K562 (cell line): ENCODE measurements at regions not wholly inside any gene's neighbourhood (a gene's known extent, or its start where the extent isn't known, plus 50 kb on each side); places are given as distances from the start of the nearest gene placed in this dataset.
A peak's percentile ranks its signal among the peaks of the same experiment; 100 is the strongest.

Experiments used
- C11orf30 ChIP-seq: fragments of 450-650 bp; IDR thresholded peaks from 2 replicates; pipeline ENCODE4 v1.6.1; 2016; ENCODE audit warnings: low read depth, mild to moderate bottlenecking
- CBFA2T2 ChIP-seq: fragments of 450-650 bp; conservative IDR thresholded peaks from 2 replicates; pipeline ENCODE4 v1.6.1; 2017; ENCODE audit warnings: mild to moderate bottlenecking
- CBX3 ChIP-seq, 2 experiments: IDR thresholded peaks; 1 replicate in 1 of 2; 2 replicates in 1 of 2; pipeline ENCODE4 v1.6.1; 2012; ENCODE audit warnings: inconsistent platforms in 2 of 2, low read length in 2 of 2, borderline replicate concordance in 1 of 2, control low read depth in 1 of 2
- CHD1 ChIP-seq: fragments of 200-600 bp; sonication (generic); IDR thresholded peaks from one replicate; pipeline ENCODE4 v1.6.1; 2012; ENCODE audit warnings: mild to moderate bottlenecking, moderate library complexity, low read length, inconsistent platforms
- DDX20 ChIP-seq: fragments of 450-650 bp; IDR thresholded peaks from 2 replicates; pipeline ENCODE4 v1.6.1; 2016; ENCODE audit warnings: missing genetic modification characterization, low read depth, mild to moderate bottlenecking, missing compliant biosample characterization, moderate library complexity
- GTF2A2 ChIP-seq: IDR thresholded peaks from 2 replicates; pipeline ENCODE4 v1.6.1; 2016; ENCODE audit warnings: mild to moderate bottlenecking, missing genetic modification characterization, missing compliant biosample characterization
- HMBOX1 ChIP-seq: sonication (generic); IDR thresholded peaks from 2 replicates; pipeline ENCODE4 v1.6.1; 2016
- HNRNPK ChIP-seq: fragments of 200-400 bp; formaldehyde crosslinking; IDR thresholded peaks from one replicate; pipeline ENCODE4 v1.6.1; 2018; ENCODE audit warnings: mild to moderate bottlenecking, low read depth, low read length; ENCODE audit not compliant: poor library complexity, severe bottlenecking
- KDM5B ChIP-seq: fragments of 200-600 bp; sonication (generic); IDR thresholded peaks from 2 replicates; pipeline ENCODE4 v1.6.1; 2012; ENCODE audit warnings: low read depth, mild to moderate bottlenecking, moderate library complexity, low read length, control low read depth, inconsistent platforms; ENCODE audit not compliant: insufficient replicate concordance
- NR2C2 ChIP-seq, 2 experiments: fragments of 200-800 bp in 1 of 2; sonication (Bioruptor generic) in 1 of 2; sonication (generic) in 1 of 2; formaldehyde crosslinking in 1 of 2; IDR thresholded peaks; 2 replicates each; pipeline versions ENCODE4 v1.6.1 to v1.8.0; 2016 to 2022; ENCODE audit warnings: mild to moderate bottlenecking in 1 of 2, missing compliant biosample characterization in 1 of 2, missing genetic modification characterization in 1 of 2, missing genetic modification reagents in 1 of 2
- SIN3A ChIP-seq, 2 experiments: fragments of 150-350 bp in 1 of 2; IDR thresholded peaks; 2 replicates each; pipeline ENCODE4 v1.6.1; 2011 to 2016; ENCODE audit warnings: borderline replicate concordance in 2 of 2, low read depth in 2 of 2, low read length in 2 of 2, mild to moderate bottlenecking in 2 of 2, moderate library complexity in 2 of 2; ENCODE audit not compliant: control insufficient read depth in 1 of 2
- SNIP1 ChIP-seq: fragments of 450-650 bp; IDR thresholded peaks from 2 replicates; pipeline ENCODE4 v1.7.1; 2017; ENCODE audit warnings: low read depth, mild to moderate bottlenecking
- TCF15 ChIP-seq: fragments of 250-450 bp; sonication (Bioruptor Pico); IDR thresholded peaks from 2 replicates; pipeline ENCODE4 v1.8.0; 2022; ENCODE audit warnings: moderate library complexity, mild to moderate bottlenecking, inconsistent platforms
- ZBTB33 ChIP-seq: sonication (generic); formaldehyde crosslinking; IDR thresholded peaks from 2 replicates; pipeline ENCODE4 v1.8.1; 2023; ENCODE audit warnings: mild to moderate bottlenecking, missing genetic modification reagents
- ZEB2 ChIP-seq: fragments of 450-650 bp; IDR thresholded peaks from 2 replicates; pipeline ENCODE4 v1.6.1; 2016
- ZNF280B ChIP-seq: fragments of 250-450 bp; sonication (Bioruptor Pico); IDR thresholded peaks from 2 replicates; pipeline ENCODE4 v1.5.1; 2021; ENCODE audit warnings: mild to moderate bottlenecking
- ZNF766 ChIP-seq: fragments of 200-800 bp; sonication (Bioruptor generic); conservative IDR thresholded peaks from 2 replicates; pipeline ENCODE4 v1.6.1; 2016; ENCODE audit warnings: missing genetic modification characterization, missing compliant biosample characterization
- TF ChIP-seq, protein P1 (sequence below): sonication (generic); formaldehyde crosslinking; IDR thresholded peaks from 2 replicates; pipeline ENCODE4 v1.8.0; 2022; ENCODE audit warnings: mild to moderate bottlenecking, missing genetic modification reagents
- TF ChIP-seq, protein P2 (sequence below): sonication (generic); formaldehyde crosslinking; IDR thresholded peaks from 2 replicates; pipeline ENCODE4 v1.8.0; 2022; ENCODE audit warnings: missing genetic modification reagents, mild to moderate bottlenecking, moderate library complexity, borderline replicate concordance

GRCh38 chr12:92224685-92225331 is 79.2 kb upstream of the BTG1 start (continued):
- TF ChIP-seq ZBTB33 (CRISPR knock-in tag) (no peak), DDX20 (tag) (no peak), HNRNPK (no peak), CBX3 (IDR thresholded peaks at IDR 0.05; ENCODE audit: borderline replicate concordance in 1 of 2, low read length in 2 of 2) (no peak), SNIP1 (no peak), NR2C2 (CRISPR knock-in tag; IDR thresholded peaks at IDR 0.05) (no peak), NR2C2 (tag; IDR thresholded peaks at IDR 0.05) (peak; percentile 30; the same call in 1 of the 2 replicates), CHD1 (no peak), HMBOX1 (peak; percentile 81; the same call in 1 of the 2 replicates), KDM5B (no peak), ZEB2 (peak; percentile 85), CBFA2T2 (peak; percentile 52; the same call in 1 of the 2 replicates), TCF15 (no peak), C11orf30 (peak; percentile 31; the same call in 1 of the 2 replicates), GTF2A2 (tag) (no peak), ZNF280B (CRISPR knock-in tag) (no peak), ZNF766 (CRISPR knock-in tag) (no peak), SIN3A (IDR thresholded peaks at IDR 0.05; ENCODE audit: borderline replicate concordance in 2 of 2, control insufficient read depth in 1 of 2, low read depth in 2 of 2, low read length in 2 of 2) (no peak)
- TF ChIP-seq, protein P1, sequence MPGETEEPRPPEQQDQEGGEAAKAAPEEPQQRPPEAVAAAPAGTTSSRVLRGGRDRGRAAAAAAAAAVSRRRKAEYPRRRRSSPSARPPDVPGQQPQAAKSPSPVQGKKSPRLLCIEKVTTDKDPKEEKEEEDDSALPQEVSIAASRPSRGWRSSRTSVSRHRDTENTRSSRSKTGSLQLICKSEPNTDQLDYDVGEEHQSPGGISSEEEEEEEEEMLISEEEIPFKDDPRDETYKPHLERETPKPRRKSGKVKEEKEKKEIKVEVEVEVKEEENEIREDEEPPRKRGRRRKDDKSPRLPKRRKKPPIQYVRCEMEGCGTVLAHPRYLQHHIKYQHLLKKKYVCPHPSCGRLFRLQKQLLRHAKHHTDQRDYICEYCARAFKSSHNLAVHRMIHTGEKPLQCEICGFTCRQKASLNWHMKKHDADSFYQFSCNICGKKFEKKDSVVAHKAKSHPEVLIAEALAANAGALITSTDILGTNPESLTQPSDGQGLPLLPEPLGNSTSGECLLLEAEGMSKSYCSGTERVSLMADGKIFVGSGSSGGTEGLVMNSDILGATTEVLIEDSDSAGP (CRISPR knock-in tag): peak; percentile 62
- TF ChIP-seq, protein P2, sequence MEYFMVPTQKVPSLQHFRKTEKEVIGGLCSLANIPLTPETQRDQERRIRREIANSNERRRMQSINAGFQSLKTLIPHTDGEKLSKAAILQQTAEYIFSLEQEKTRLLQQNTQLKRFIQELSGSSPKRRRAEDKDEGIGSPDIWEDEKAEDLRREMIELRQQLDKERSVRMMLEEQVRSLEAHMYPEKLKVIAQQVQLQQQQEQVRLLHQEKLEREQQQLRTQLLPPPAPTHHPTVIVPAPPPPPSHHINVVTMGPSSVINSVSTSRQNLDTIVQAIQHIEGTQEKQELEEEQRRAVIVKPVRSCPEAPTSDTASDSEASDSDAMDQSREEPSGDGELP (CRISPR knock-in tag): no peak
